Activated CD4-positive, alpha-beta memory T cell treated with anti-CD3 and anti-CD28 coated beads, Interleukin-2, amount 10 ng/mL, durations not matched to agents 7 days and 5 days (primary cell): ENCODE measurements at regions not wholly inside any gene's neighbourhood (a gene's known extent, or its start where the extent isn't known, plus 50 kb on each side); places are given as distances from the start of the nearest gene placed in this dataset.

ENCODE experiments used
- CTCF ChIA-PET: fragments of 350-600 bp; sonication (Branson Sonifier 250); formaldehyde crosslinking; loops from one replicate; lab custom pipeline; 2021; ENCODE audit warnings: antibody characterized with exemption, inconsistent platforms; lab: Charles Lee
- POLR2A ChIA-PET: fragments of 350-600 bp; sonication (Branson Sonifier 250); formaldehyde crosslinking; loops from one replicate; lab custom pipeline; 2021; ENCODE audit warnings: antibody characterized with exemption; lab: Charles Lee
- DNase-seq: peaks from one replicate; pipeline ENCODE4 v3.0.0-alpha.2; 2020
- H3K27ac Mint-ChIP-seq: one replicate; pipeline ENCODE4 v1.8.0; 2021; ENCODE audit warnings: mild to moderate bottlenecking, mixed read lengths
- H3K27me3 Mint-ChIP-seq: one replicate; pipeline ENCODE4 v1.8.0; 2021; ENCODE audit warnings: mixed read lengths
- H3K36me3 Mint-ChIP-seq: one replicate; pipeline ENCODE4 v1.8.0; 2021; ENCODE audit warnings: low read depth, mixed read lengths
- H3K4me1 Mint-ChIP-seq: one replicate; pipeline ENCODE4 v1.8.0; 2021; ENCODE audit warnings: mixed read lengths
- H3K4me3 Mint-ChIP-seq: one replicate; pipeline ENCODE4 v1.8.0; 2021; ENCODE audit warnings: mild to moderate bottlenecking, mixed read lengths
- H3K9me3 Mint-ChIP-seq: one replicate; pipeline ENCODE4 v1.8.0; 2021; ENCODE audit warnings: mixed read lengths

DNA sequence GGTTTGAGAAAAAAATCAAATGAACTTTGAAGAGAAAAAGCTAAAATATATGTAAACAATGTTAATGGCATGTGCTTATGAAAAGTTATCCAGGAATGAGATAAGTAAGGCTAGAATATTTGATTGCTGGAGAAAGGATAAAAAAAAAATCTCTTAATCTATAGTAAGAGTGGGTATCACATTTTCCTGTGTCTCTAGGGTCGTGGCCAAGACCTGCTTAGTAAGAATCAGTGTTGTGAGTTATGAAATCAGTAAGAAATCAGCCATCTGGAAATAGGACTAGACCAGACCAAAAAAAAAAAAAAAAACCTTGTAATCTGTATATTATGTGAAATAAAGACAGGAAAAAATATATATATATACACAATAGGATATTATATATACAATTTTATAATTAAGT is 1153.9 kb downstream of the CDH11 start:
- Mint-ChIP-seq H3K36me3 (no peaks in the 10 kb centered on the region), H3K27ac (no peak overlapping the region), H3K4me3 (no peak overlapping the region), H3K9me3 (peaks cover 22% of the 10 kb centered on the region), H3K4me1 (no peaks in the 10 kb centered on the region), H3K27me3 (no peaks in the 10 kb centered on the region)
- DNase-seq: no peak
- CTCF ChIA-PET: no interaction called here
- POLR2A ChIA-PET: no interaction called here

DNA sequence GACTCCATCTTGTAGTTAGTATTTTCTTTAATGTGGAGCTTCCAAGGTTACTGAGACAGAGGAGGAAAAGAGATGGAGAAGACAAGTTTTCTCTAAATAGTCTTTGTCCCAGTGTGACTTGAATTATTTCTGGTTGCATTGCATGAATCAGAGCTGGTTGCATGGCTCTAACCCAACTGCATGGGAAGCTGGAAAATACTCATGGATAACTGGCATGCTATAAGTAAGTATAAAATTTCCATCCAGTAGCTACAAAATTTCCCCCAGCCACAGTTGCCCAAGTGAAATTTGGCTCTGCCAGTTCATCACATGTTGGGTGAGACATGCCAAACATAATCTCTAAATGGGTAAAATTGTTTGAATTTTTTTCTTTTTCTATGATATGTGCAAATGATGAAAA is 1161.5 kb downstream of the CDH11 start:
- Mint-ChIP-seq H3K36me3 (no peaks in the 10 kb centered on the region), H3K27ac (no peak overlapping the region), H3K9me3 (peaks cover 19% of the 10 kb centered on the region), H3K4me1 (no peaks in the 10 kb centered on the region), H3K4me3 (no peak overlapping the region), H3K27me3 (no peaks in the 10 kb centered on the region)
- POLR2A ChIA-PET: no interaction called here
- CTCF ChIA-PET: no interaction called here
- no peak for DNase-seq

DNA sequence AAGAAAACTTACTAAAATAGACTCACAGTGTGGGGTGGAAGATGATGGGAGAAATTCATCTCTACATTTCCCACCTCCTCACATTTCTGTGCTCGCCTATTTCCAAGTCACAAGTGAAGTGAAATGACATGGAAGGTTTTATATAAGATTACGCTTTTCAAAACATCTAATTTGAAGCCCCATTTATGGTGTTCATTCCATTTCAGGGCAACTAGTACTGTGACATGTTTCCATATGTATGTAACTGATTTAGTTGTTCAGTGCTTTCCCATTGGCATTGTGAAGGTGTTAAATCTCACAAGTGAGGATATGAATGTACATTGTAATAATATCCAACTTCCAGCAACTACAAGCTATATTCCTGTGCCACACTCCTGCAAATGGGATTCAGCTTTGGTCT is 1174.8 kb downstream of the CDH11 start:
- no peak overlapping the region for H3K4me3 Mint-ChIP-seq
- no peaks in the 10 kb centered on the region for H3K4me1 Mint-ChIP-seq
- POLR2A ChIA-PET: no interaction called here
- DNase-seq: no peak
- H3K27ac Mint-ChIP-seq: no peak overlapping the region
- H3K9me3 Mint-ChIP-seq: peaks cover 10% of the 10 kb centered on the region
- H3K36me3 Mint-ChIP-seq: no peaks in the 10 kb centered on the region
- no peaks in the 10 kb centered on the region for H3K27me3 Mint-ChIP-seq
- CTCF ChIA-PET: no interaction called here

GRCh38 chr16:63945806-63946205 is 1176.1 kb downstream of the CDH11 start:
- no peak for DNase-seq
- Mint-ChIP-seq H3K27ac (no peak overlapping the region), H3K9me3 (peaks cover 12% of the 10 kb centered on the region), H3K27me3 (no peaks in the 10 kb centered on the region), H3K4me3 (no peak overlapping the region), H3K4me1 (no peaks in the 10 kb centered on the region), H3K36me3 (no peaks in the 10 kb centered on the region)
- ChIA-PET POLR2A (no interaction called here), CTCF (no interaction called here)

GRCh38 chr16:63943566-63943965 is 1178.3 kb downstream of the CDH11 start:
- peaks cover 12% of the 10 kb centered on the region for H3K9me3 Mint-ChIP-seq
- ChIA-PET CTCF (no interaction called here), POLR2A (no interaction called here)
- DNase-seq: no peak
- no peak overlapping the region for H3K27ac Mint-ChIP-seq
- no peaks in the 10 kb centered on the region for H3K36me3 Mint-ChIP-seq
- H3K4me1 Mint-ChIP-seq: no peaks in the 10 kb centered on the region
- H3K27me3 Mint-ChIP-seq: no peaks in the 10 kb centered on the region
- no peak overlapping the region for H3K4me3 Mint-ChIP-seq

DNA sequence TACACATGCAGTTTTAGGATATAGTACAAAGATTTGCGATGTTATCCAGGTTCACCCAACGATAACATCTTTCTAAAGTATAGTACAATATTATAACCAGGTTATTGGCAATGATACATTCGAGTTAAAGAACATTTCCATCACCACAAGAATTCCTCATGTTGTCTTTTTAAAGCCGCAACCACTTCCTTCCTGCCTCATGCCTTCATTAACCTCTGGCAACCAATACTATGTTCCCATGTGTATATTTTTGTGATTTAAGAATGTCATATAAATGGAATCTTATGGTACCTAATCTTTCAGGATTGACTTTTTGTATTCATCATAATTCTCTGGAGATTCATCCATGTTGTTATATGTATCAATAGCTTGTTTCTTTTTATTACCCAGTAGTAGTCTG is 1183.2 kb downstream of the CDH11 start:
- Mint-ChIP-seq H3K36me3 (no peaks in the 10 kb centered on the region), H3K9me3 (peaks cover 23% of the 10 kb centered on the region), H3K4me3 (no peak overlapping the region), H3K4me1 (no peaks in the 10 kb centered on the region), H3K27me3 (no peaks in the 10 kb centered on the region), H3K27ac (no peak overlapping the region)
- ChIA-PET CTCF (no interaction called here), POLR2A (no interaction called here)
- DNase-seq: no peak

GRCh38 chr16:63933841-63934240 is 1188.0 kb downstream of the CDH11 start:
- Mint-ChIP-seq H3K9me3 (peaks cover 21% of the 10 kb centered on the region), H3K36me3 (no peaks in the 10 kb centered on the region), H3K27ac (no peak overlapping the region), H3K4me3 (no peak overlapping the region), H3K4me1 (no peaks in the 10 kb centered on the region), H3K27me3 (no peaks in the 10 kb centered on the region)
- ChIA-PET POLR2A (no interaction called here), CTCF (no interaction called here)
- no peak for DNase-seq

DNA sequence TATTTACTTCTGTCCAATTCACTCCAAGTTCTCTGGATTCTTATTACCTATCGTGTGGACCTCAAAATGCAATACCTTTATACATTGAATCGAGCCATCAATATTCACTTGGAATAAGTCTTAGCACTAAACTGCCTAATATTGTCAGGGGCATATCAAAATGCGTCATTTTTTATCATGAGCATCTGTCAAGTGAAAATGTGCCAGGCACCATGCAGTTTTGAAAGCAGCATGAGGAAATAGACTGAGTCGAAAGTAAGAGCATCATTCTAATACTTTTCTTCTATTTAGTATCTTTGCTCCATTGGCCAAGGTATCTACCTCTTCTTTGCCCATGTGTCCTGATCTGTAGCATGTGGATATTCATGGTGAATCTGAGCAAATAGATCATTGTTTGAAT is 1193.4 kb downstream of the CDH11 start:
- no peaks in the 10 kb centered on the region for H3K27me3 Mint-ChIP-seq

DNA sequence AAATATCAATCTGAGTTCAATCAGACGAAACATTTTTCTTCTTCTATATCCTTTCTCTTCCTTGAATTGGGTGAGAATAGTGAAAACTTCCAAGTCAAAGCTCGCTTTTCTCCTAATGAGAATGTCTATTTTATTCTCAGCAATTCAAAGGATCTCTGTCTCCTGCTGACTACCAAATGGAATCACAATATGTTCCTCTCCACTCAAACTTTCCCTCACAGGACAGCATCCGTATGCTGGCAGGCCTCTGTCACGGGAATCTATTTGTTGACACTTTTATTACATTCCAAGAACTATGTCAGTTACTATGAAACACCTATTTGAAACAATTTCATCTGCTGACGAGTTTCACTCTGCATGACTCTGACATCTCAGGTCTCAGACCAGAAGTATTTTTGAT is 1196.6 kb downstream of the CDH11 start:
- ChIA-PET CTCF (no interaction called here), POLR2A (no interaction called here)
- H3K27ac Mint-ChIP-seq: no peak overlapping the region

More for the DNA sequence above, 1193.4 kb downstream of the CDH11 start:
- ChIA-PET CTCF (no interaction called here), POLR2A (no interaction called here)
- no peak overlapping the region for H3K27ac Mint-ChIP-seq
- H3K9me3 Mint-ChIP-seq: peaks cover 29% of the 10 kb centered on the region
- no peaks in the 10 kb centered on the region for H3K4me1 Mint-ChIP-seq
- H3K36me3 Mint-ChIP-seq: no peaks in the 10 kb centered on the region
- H3K4me3 Mint-ChIP-seq: no peak overlapping the region
- no peak for DNase-seq

GRCh38 chr16:63922560-63922959 is 1199.3 kb downstream of the CDH11 start:
- H3K4me3 Mint-ChIP-seq: no peak overlapping the region
- H3K27me3 Mint-ChIP-seq: no peaks in the 10 kb centered on the region
- no peaks in the 10 kb centered on the region for H3K4me1 Mint-ChIP-seq
- no peaks in the 10 kb centered on the region for H3K36me3 Mint-ChIP-seq
- DNase-seq: no peak
- H3K9me3 Mint-ChIP-seq: peaks cover 25% of the 10 kb centered on the region
- ChIA-PET CTCF (no interaction called here), POLR2A (no interaction called here)
- no peak overlapping the region for H3K27ac Mint-ChIP-seq

More for the DNA sequence above, 1196.6 kb downstream of the CDH11 start:
- H3K4me1 Mint-ChIP-seq: no peaks in the 10 kb centered on the region
- peaks cover 22% of the 10 kb centered on the region for H3K9me3 Mint-ChIP-seq
- no peaks in the 10 kb centered on the region for H3K27me3 Mint-ChIP-seq
- H3K36me3 Mint-ChIP-seq: no peaks in the 10 kb centered on the region
- no peak overlapping the region for H3K4me3 Mint-ChIP-seq
- DNase-seq: no peak

GRCh38 chr16:63921737-63922295 is 1200.0 kb downstream of the CDH11 start:
- H3K4me1 Mint-ChIP-seq: no peaks in the 10 kb centered on the region
- POLR2A ChIA-PET: no interaction called here
- H3K36me3 Mint-ChIP-seq: no peaks in the 10 kb centered on the region
- H3K27ac Mint-ChIP-seq: no peak overlapping the region
- DNase-seq: no peak
- H3K4me3 Mint-ChIP-seq: no peak overlapping the region
- H3K9me3 Mint-ChIP-seq: peaks cover 27% of the 10 kb centered on the region
- H3K27me3 Mint-ChIP-seq: no peaks in the 10 kb centered on the region
- CTCF ChIA-PET: no interaction called here

GRCh38 chr16:63913290-63913689 is 1208.6 kb downstream of the CDH11 start:
- peaks cover 21% of the 10 kb centered on the region for H3K9me3 Mint-ChIP-seq
- no peak overlapping the region for H3K27ac Mint-ChIP-seq
- no peak overlapping the region for H3K4me3 Mint-ChIP-seq
- no peaks in the 10 kb centered on the region for H3K27me3 Mint-ChIP-seq
- POLR2A ChIA-PET: no interaction called here
- no peak for DNase-seq
- H3K4me1 Mint-ChIP-seq: no peaks in the 10 kb centered on the region
- CTCF ChIA-PET: no interaction called here
- no peaks in the 10 kb centered on the region for H3K36me3 Mint-ChIP-seq

DNA sequence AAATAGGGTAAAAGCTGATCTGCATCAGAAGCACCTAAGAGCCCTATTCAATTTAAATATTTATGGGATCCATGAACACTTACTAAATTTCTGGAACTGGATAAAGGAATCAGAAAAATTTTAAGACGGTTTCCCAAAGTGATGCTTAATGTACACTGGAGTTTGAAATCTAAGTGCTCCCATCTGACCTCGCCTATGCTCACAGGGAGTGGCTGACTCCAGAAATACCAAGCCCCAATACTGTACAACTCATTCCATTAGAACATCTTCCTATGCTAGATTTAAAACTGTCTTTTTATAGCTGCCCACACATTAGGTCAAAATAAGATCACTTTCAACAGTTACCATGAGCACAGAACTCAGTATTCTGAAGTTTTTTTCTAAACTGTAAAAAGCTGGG is 1214.6 kb downstream of the CDH11 start:
- no peaks in the 10 kb centered on the region for H3K4me1 Mint-ChIP-seq
- no peak overlapping the region for H3K27ac Mint-ChIP-seq
- ChIA-PET CTCF (interaction anchor here (0.7 kb wide), 1 partner anchor 14 kb away, joined by 3 read pairs; no protein-coding TSS in a partner anchor), POLR2A (interaction anchor here (0.6 kb wide), 1 partner anchor 85 kb away, joined by 4 read pairs; no protein-coding TSS in a partner anchor)
- H3K4me3 Mint-ChIP-seq: no peak overlapping the region
- no peaks in the 10 kb centered on the region for H3K36me3 Mint-ChIP-seq
- peaks cover 26% of the 10 kb centered on the region for H3K9me3 Mint-ChIP-seq
- no peaks in the 10 kb centered on the region for H3K27me3 Mint-ChIP-seq
- DNase-seq: no peak

GRCh38 chr16:63904930-63905329 is 1216.9 kb downstream of the CDH11 start:
- H3K4me3 Mint-ChIP-seq: no peak overlapping the region
- H3K27me3 Mint-ChIP-seq: no peaks in the 10 kb centered on the region
- no peaks in the 10 kb centered on the region for H3K36me3 Mint-ChIP-seq
- DNase-seq: no peak
- H3K9me3 Mint-ChIP-seq: peaks cover 23% of the 10 kb centered on the region
- no peak overlapping the region for H3K27ac Mint-ChIP-seq
- ChIA-PET CTCF (no interaction called here), POLR2A (no interaction called here)
- H3K4me1 Mint-ChIP-seq: no peaks in the 10 kb centered on the region
